HCT116 (cell line): ENCODE measurements at regions not wholly inside any gene's neighbourhood (a gene's known extent, or its start where the extent isn't known, plus 50 kb on each side); places are given as distances from the start of the nearest gene placed in this dataset.

ENCODE experiments used
- EZH2 ChIP-seq: fragments of 200-600 bp; sonication (generic); IDR thresholded peaks from 2 replicates; pipeline ENCODE4 v1.6.1; 2017; ENCODE audit warnings: antibody characterized with exemption, mixed run types
- TF ChIP-seq, protein P1 (sequence below), 3 experiments: fragments of 200-600 bp in 1 of 3; sonication (generic) in 1 of 3; IDR thresholded peaks in 2 of 3; conservative IDR thresholded peaks in 1 of 3; 2 replicates each; pipeline ENCODE4 v1.5.1; 2012 to 2017; ENCODE audit warnings: low read depth in 2 of 3, low read length in 2 of 3, antibody characterized with exemption in 1 of 3, borderline replicate concordance in 1 of 3, control low read depth in 1 of 3, mild to moderate bottlenecking in 1 of 3, mixed read lengths in 1 of 3, mixed run types in 1 of 3, moderate library complexity in 1 of 3; ENCODE audit not compliant: insufficient read depth in 1 of 3

DNA sequence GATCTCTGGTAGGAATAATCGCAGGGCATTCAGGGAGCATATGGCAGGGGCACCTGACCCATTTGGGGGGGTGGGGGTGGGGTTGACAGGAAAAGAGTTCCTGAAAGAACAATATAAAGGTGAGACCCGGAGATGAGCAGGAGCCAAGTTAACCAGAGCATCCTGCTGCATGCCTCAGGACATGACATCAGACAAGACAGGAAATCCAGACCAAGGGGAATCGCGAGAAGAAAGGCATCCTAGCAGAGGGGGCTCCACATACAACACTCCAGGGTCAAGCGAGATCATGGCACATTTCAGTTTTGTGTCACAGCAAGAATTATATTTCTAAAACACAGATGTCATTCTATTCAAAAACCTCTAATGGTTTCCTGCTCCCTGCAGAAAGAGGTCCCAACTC lies 393.1 kb downstream of the COG6 start:
- TF ChIP-seq, protein P1, sequence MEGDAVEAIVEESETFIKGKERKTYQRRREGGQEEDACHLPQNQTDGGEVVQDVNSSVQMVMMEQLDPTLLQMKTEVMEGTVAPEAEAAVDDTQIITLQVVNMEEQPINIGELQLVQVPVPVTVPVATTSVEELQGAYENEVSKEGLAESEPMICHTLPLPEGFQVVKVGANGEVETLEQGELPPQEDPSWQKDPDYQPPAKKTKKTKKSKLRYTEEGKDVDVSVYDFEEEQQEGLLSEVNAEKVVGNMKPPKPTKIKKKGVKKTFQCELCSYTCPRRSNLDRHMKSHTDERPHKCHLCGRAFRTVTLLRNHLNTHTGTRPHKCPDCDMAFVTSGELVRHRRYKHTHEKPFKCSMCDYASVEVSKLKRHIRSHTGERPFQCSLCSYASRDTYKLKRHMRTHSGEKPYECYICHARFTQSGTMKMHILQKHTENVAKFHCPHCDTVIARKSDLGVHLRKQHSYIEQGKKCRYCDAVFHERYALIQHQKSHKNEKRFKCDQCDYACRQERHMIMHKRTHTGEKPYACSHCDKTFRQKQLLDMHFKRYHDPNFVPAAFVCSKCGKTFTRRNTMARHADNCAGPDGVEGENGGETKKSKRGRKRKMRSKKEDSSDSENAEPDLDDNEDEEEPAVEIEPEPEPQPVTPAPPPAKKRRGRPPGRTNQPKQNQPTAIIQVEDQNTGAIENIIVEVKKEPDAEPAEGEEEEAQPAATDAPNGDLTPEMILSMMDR (IDR thresholded peaks at IDR 0.05 in 2 of 3, conservative IDR thresholded peaks at IDR 0.05 in 1 of 3; ENCODE audit: borderline replicate concordance in 1 of 3, insufficient read depth in 1 of 3, low read depth in 2 of 3, low read length in 2 of 3), result no peak
- no peak for TF ChIP-seq EZH2
